HG03066 (cell line): ENCODE measurements at regions not wholly inside any gene's neighbourhood (a gene's known extent, or its start where the extent isn't known, plus 50 kb on each side); places are given as distances from the start of the nearest gene placed in this dataset.
"Not testable (repeated sequence)": the region's sequence is repeated elsewhere in the genome, so short reads cannot be mapped to it uniquely, and the experiment has no call there.

Source experiments
- ATAC-seq: cut with Tn5 transposase; IDR thresholded peaks from one replicate; pipeline ENCODE4 v1.9.1; 2021; ENCODE audit warnings: low read depth; ENCODE audit not compliant: unreplicated experiment

GRCh38 chr4:187098429-187098828, 374.8 kb upstream of the FAT1 start:
- no peak for ATAC-seq

GRCh38 chr4:187103351-187103750, 379.7 kb upstream of the FAT1 start:
- no peak for ATAC-seq

GRCh38 chr4:187108845-187109244, 385.2 kb upstream of the FAT1 start:
- ATAC-seq: no peak

- no peak for ATAC-seq
Measured at GRCh38 chr4:187109636-187110035, 386.0 kb upstream of the FAT1 start.

GRCh38 chr4:187118166-187118565, 394.5 kb upstream of the FAT1 start:
- ATAC-seq: no peak

GRCh38 chr4:187118602-187119120, 395.0 kb upstream of the FAT1 start:
- no peak for ATAC-seq

DNA sequence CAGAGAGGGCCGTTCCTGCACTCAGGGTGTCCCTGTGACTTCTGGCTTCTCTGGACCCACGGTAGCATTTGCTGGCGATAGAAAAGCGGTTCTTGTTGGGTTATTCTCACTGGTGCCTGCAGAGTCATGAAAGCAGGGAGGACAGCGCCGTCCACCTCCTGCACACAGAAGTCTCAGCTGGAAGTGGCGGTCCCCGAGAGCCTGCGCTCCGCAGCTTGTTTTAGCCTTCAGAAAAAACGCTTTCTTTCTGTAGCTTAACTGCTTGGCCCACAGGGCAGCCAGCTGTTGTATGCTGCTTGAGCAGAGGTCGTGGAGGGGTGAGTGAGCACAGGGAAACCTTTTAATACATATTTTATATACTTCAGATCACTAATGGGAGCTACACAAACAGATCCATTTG, 400.7 kb upstream of the FAT1 start:
- ATAC-seq: no peak

- no peak for ATAC-seq
Measured at GRCh38 chr4:187125062-187125461, 401.4 kb upstream of the FAT1 start.

DNA sequence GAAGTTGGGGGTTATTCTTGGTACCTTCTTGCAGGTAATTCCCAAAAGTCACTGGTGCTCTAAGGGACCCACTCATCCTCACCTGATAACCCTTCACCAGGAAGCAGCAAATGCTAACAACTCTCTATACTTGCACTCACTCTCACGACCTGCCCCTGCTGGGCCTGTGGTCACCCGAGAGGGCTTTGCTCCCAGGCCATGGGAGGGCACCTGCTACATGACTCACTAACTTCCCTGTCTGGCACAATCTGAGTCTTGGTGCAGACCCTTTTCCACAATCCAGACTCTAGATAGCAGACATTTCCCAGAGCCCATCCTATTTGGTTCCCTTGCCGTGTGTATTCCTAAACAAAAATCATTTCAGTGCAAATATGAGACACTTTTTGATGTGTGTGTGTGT, 403.8 kb upstream of the FAT1 start:
- ATAC-seq: no peak

DNA sequence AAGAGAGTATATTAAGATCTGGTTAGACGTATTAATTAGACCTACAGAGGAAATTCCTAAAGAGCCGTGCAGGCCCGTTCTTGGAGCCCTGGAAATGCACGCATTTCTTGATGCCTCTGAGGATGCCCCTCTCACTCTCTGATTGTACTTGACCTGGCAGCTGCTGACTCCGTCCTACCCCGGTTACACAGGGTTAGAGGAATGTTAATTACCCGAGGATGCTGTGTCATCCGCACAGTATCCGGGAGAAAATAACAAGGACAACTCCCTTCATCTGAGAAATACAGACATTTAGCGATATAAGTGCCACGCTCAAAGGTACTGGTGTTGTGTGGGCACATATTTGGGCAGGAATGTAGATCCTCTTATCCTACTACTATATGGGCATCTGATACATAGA, 404.6 kb upstream of the FAT1 start:
- no peak for ATAC-seq

DNA sequence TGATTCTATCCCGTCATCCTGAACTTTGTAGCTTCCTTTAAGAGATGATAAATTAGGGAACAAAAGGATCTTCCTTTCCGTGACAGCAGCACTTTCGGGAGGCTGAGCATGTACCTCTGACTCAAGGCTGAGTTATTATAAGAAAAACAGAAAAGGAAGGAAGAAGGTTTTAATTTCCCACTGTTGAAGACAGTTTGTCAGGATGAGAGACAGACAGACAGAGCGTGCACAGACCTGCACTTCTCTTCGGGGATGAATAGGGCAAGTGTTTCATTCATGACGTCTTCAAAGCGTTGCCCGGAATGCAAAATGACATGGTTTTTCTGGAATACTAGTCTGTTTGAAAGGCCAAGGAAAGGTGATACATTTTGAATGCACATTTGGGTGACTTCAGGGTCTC, 405.3 kb upstream of the FAT1 start:
- ATAC-seq: no peak

- ATAC-seq: not testable (repeated sequence)
Measured at GRCh38 chr4:187131826-187132225, 408.2 kb upstream of the FAT1 start.

GRCh38 chr4:187135878-187136277, 412.2 kb upstream of the FAT1 start:
- no peak for ATAC-seq

DNA sequence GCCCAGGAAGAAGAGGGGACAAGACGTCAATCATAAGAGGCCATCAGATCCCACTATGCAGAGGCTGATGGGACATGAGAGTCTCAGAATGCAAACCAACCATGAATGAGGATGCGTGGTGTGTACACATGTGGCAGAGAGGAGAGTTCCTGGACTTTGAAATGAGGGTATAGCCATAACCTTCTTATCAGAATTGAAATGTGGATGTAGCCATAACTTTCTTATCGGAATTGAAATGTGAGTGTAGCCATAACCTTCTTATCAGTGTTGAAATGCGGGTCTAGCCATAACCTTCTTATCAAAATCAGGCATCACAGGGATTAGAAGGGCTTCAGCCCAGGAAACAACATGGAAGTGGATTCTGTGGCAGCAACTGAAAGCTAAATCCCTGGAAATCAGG, 415.5 kb upstream of the FAT1 start:
- ATAC-seq: no peak

GRCh38 chr4:187141101-187141500, 417.4 kb upstream of the FAT1 start:
- ATAC-seq: no peak

DNA sequence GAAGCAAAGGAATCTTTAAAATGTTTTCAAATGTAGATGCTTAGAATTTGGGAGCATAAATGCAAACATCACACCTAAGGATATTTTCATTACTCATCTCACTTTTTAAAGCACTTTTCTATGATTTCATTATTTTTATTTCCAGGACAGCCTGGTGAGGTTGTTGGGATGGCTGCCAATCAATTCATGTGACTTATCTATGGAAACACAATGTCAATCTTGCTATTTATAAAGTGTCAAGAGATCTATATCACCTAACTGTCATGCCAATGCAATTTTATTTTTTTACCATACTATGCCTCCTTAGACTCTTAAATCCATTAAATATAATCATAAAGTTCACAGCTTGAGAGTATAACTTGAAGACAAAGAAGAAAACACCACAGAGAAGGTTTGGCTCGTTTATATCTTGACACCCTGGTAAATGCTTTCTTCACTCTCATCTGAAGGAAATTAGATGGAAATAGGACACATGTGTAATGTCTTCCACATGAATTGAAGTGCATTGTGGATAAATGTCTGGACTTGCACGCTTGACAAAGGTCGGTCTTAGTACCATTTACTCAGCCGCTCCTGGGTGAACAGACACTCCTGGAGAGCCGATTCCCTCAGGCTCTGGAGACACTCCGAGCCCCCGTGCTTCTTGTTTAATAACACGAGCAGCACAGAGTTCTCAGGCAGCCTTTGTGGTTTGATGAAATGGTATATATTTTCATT, 425.7 kb upstream of the FAT1 start:
- ATAC-seq: no peak

- ATAC-seq: no peak
Measured at GRCh38 chr4:187157380-187157958, 433.8 kb upstream of the FAT1 start.

DNA sequence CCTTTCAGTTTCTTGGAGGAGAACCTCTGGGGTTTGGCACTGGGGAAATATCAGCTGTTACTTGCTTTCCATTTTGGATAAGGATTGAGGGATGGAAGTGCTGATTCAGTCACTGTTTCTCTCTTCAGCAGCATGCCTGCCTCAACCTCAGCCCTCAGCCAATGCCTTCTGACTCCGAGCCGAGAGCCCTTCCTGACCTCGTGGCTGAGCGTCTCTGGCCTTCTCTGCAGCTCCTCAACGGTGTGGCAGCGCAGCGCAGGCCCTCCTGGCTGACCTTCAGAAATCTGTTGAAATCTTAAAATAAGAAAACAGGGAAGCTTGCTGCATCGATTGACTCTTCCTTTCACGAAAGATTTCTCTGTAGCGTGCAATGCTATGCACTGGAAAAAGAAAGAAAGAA, 434.3 kb upstream of the FAT1 start:
- no peak for ATAC-seq

GRCh38 chr4:187160486-187160885, 436.8 kb upstream of the FAT1 start:
- ATAC-seq: no peak

DNA sequence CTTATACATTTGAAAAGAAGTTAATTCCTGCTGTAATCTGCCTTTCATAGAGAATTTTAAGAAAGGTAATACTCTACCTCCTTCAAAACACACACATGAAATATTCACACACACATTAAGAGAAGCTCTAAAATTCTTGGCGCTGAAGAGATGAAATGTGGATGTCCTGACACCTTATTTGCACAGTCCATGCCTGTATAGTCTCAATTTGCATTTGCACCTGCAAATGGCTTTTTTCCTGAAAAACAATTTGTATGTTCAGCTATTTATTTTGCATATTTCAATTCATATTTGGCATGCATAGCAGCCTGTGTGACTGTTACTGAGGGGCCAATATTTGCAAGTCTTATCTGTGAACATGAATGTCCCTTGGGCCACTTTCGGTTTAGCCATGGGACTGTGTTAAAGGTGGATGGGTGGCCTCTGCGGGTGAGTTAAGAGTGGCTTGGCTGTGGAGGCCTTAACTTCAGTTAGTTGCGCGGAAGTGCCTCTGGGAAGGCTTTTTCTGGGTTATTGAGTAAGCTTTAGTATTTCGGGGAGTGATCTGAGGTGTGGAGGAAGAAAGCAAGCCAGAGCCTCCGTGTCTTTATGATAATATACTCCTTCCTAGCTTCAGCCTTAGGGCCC, 443.3 kb upstream of the FAT1 start:
- no peak for ATAC-seq

DNA sequence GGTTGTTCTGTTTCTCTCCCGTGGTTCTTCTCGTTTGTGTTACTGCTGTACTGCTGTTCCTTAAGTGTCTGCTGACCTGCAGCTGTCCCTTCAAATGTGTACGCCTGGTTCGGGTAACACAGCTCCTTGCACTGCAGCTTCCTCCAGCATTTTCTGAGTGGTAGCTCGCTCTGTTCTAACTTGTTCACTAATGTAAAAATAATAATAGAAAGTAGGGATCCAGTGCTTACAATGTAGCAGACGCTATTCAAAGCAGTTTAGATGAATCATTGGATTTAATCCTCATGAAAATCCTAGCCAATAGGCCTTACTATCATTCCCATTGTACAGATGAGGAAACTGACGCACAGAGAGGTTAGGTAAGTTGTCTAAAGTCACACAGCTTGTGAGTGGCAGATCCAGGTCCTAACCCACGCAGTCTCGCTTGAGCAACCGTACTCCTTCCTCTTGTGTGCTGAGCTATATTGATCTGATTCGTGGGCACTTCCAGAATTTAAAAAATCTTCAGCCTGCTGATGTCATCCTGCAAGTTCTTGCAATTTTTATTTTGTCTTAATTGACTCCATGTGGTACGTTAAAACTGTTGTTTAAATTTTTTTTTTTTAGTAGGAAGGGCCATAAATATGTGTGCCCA, 448.2 kb upstream of the FAT1 start:
- no peak for ATAC-seq
